ENCODE measurements at regions not wholly inside any gene's neighbourhood (a gene's known extent, or its start where the extent isn't known, plus 50 kb on each side); places are given as distances from the start of the nearest gene placed in this dataset.

GRCh38 chr11:115674176-115674936, 170.1 kb upstream of the CADM1 start:
- no peak for ATAC-seq
- TF ChIP-seq CSDC2 (CRISPR knock-in tag; IDR thresholded peaks at IDR 0.05) (no peak), TCF4 (CRISPR knock-in tag; IDR thresholded peaks at IDR 0.05; ENCODE audit: borderline replicate concordance) (no peak), GLIS3 (CRISPR knock-in tag; IDR thresholded peaks at IDR 0.05) (no peak)

- TF ChIP-seq PATZ1 (CRISPR knock-in tag; IDR thresholded peaks at IDR 0.05; ENCODE audit: borderline replicate concordance): no peak
- TF ChIP-seq RARB (CRISPR knock-in tag; IDR thresholded peaks at IDR 0.05): no peak
- TF ChIP-seq ZFP3 (CRISPR knock-in tag; IDR thresholded peaks at IDR 0.05): no peak
- no peak for TF ChIP-seq ZFP30 (CRISPR knock-in tag; IDR thresholded peaks at IDR 0.05)
- no peak for TF ChIP-seq TCF4 (CRISPR knock-in tag; IDR thresholded peaks at IDR 0.05; ENCODE audit: borderline replicate concordance)
- no peak for TF ChIP-seq ISL1 (CRISPR knock-in tag; IDR thresholded peaks at IDR 0.05)
- TF ChIP-seq OSR1 (CRISPR knock-in tag; IDR thresholded peaks at IDR 0.05): no peak
- no peak for TF ChIP-seq POU6F1 (CRISPR knock-in tag; IDR thresholded peaks at IDR 0.05; ENCODE audit: borderline replicate concordance, low read depth)
- no peak for TF ChIP-seq ZC3H10 (CRISPR knock-in tag; IDR thresholded peaks at IDR 0.05)
- no peak for TF ChIP-seq SNAI2 (CRISPR knock-in tag; IDR thresholded peaks at IDR 0.05)
- no peak for TF ChIP-seq GLIS3 (CRISPR knock-in tag; IDR thresholded peaks at IDR 0.05)
- TF ChIP-seq CSRNP3 (CRISPR knock-in tag; IDR thresholded peaks at IDR 0.05): no peak
- ATAC-seq: no peak
These were observed 169.5 kb upstream of the CADM1 start for GRCh38 chr11:115673720-115674119.

GRCh38 chr11:115672999-115673411, 168.8 kb upstream of the CADM1 start:
- TF ChIP-seq CSDC2 (CRISPR knock-in tag; IDR thresholded peaks at IDR 0.05): no peak
- TF ChIP-seq ZNF70 (CRISPR knock-in tag; IDR thresholded peaks at IDR 0.05): no peak
- TF ChIP-seq OSR1 (CRISPR knock-in tag; IDR thresholded peaks at IDR 0.05): no peak
- TF ChIP-seq CSRNP3 (CRISPR knock-in tag; IDR thresholded peaks at IDR 0.05): no peak
- no peak for TF ChIP-seq PATZ1 (CRISPR knock-in tag; IDR thresholded peaks at IDR 0.05; ENCODE audit: borderline replicate concordance)
- no peak for TF ChIP-seq ZNF8 (CRISPR knock-in tag; IDR thresholded peaks at IDR 0.05)
- no peak for TF ChIP-seq ESRRG (CRISPR knock-in tag; IDR thresholded peaks at IDR 0.05)
- TF ChIP-seq ZFP3 (CRISPR knock-in tag; IDR thresholded peaks at IDR 0.05): no peak
- no peak for TF ChIP-seq ZC3H10 (CRISPR knock-in tag; IDR thresholded peaks at IDR 0.05)
- TF ChIP-seq TCF4 (CRISPR knock-in tag; IDR thresholded peaks at IDR 0.05; ENCODE audit: borderline replicate concordance): no peak
- no peak for TF ChIP-seq SNAI2 (CRISPR knock-in tag; IDR thresholded peaks at IDR 0.05)
- no peak for TF ChIP-seq TOX (CRISPR knock-in tag; IDR thresholded peaks at IDR 0.05; ENCODE audit: borderline replicate concordance)
- TF ChIP-seq ARNTL (CRISPR knock-in tag; IDR thresholded peaks at IDR 0.05; ENCODE audit: borderline replicate concordance, low read depth): no peak
- TF ChIP-seq CREB5 (CRISPR knock-in tag; IDR thresholded peaks at IDR 0.05; ENCODE audit: low read depth): no peak
- no peak for ATAC-seq
